Endothelial cell of umbilical vein (primary cell): ENCODE measurements at regions not wholly inside any gene's neighbourhood (a gene's known extent, or its start where the extent isn't known, plus 50 kb on each side); places are given as distances from the start of the nearest gene placed in this dataset.

ENCODE experiments used
- CTCF ChIP-seq, 2 donors: IDR thresholded peaks; 1 replicate in 1 of 2; 2 replicates in 1 of 2; pipeline ENCODE4 v1.5.1; 2011; ENCODE audit warnings: low read length in 2 of 2, mild to moderate bottlenecking in 2 of 2, moderate library complexity in 2 of 2, control low read depth in 1 of 2, inconsistent platforms in 1 of 2, low read depth in 1 of 2; ENCODE audit not compliant: insufficient read depth in 1 of 2; ENCODE audit errors: extremely low read depth in 1 of 2
- POLR2A ChIP-seq: IDR thresholded peaks from 2 replicates; pipeline ENCODE4 v1.6.1; 2012; ENCODE audit warnings: low read depth, mild to moderate bottlenecking, control low read depth, low read length
- POLR2AphosphoS5 ChIP-seq: IDR thresholded peaks from 2 replicates; pipeline ENCODE4 v1.6.1; 2012; ENCODE audit warnings: low read depth, mild to moderate bottlenecking, control low read depth, low read length, moderate library complexity; ENCODE audit not compliant: insufficient read depth

GRCh38 chr11:50220651-50221050 lies 188.0 kb downstream of the OR4C45 start:
- TF ChIP-seq CTCF (IDR thresholded peaks at IDR 0.05; ENCODE audit: extremely low read depth in 1 of 2, insufficient read depth in 1 of 2, low read depth in 1 of 2, low read length in 2 of 2) = no peak
- TF ChIP-seq POLR2AphosphoS5 = no peak
- TF ChIP-seq POLR2A = no peak
